ENCODE measurements at regions not wholly inside any gene's neighbourhood (a gene's known extent, or its start where the extent isn't known, plus 50 kb on each side); places are given as distances from the start of the nearest gene placed in this dataset.

- H2AFZ ChIP-seq (replicated peaks; ENCODE audit: low read length, poor library complexity): peak overlapping the region; percentile 35
- ATAC-seq (ENCODE audit: low read depth) (no peak), DNase-seq (peak; percentile 44)
- H3K9ac ChIP-seq (ENCODE audit: low read depth, low read length): no peak overlapping the region
- H3K4ac ChIP-seq (ENCODE audit: low read depth, low read length): peak overlapping the region; percentile 81
- H3K9me3 ChIP-seq (ENCODE audit: control insufficient read depth, insufficient read depth, low read length): peaks cover 3% of the 10 kb centered on the region; the same call in 1 of the 2 replicates
- CTCF ChIA-PET: no interaction called here
- H4K5ac ChIP-seq (ENCODE audit: low read depth, low read length): peak overlapping the region; percentile 79; the same call in 1 of the 2 replicates
- H2BK20ac ChIP-seq (ENCODE audit: low read depth, low read length): peak overlapping the region; percentile 98
- H2BK120ac ChIP-seq (ENCODE audit: low read depth, low read length): peak overlapping the region; percentile 81
- no peak overlapping the region for H3K56ac ChIP-seq (ENCODE audit: extremely low read depth, insufficient read depth, low read length)
- no peak overlapping the region for H3K4me3 ChIP-seq (ENCODE audit: insufficient read depth, low read depth, low read length)
- H2BK5ac ChIP-seq (ENCODE audit: low read depth, low read length, poor library complexity, severe bottlenecking): peak overlapping the region; percentile 95
- peak overlapping the region; percentile 77 for H3K27ac ChIP-seq (ENCODE audit: insufficient read depth, low read length)
- POLR2A ChIA-PET (ENCODE audit: unreplicated experiment): interaction anchor here (0.5 to 0.9 kb wide), 2 partner anchors 51 to 66 kb away, joined by 3 to 7 read pairs; no protein-coding TSS in a partner anchor
- BruUV-seq (replicated peaks): no TSS peak
- H3K4me1 ChIP-seq (ENCODE audit: control insufficient read depth, insufficient read depth, low read length): peaks cover 19% of the 10 kb centered on the region
- no peaks in the 10 kb centered on the region; a peak in 1 of 4 replicates for H3K79me1 ChIP-seq (ENCODE audit: low read depth in 1 of 2, low read length in 2 of 2)
- in situ Hi-C loops (cut with MboI; ENCODE audit: low sequenced_read_pairs): no loop called here
- H3K36me3 ChIP-seq (ENCODE audit: control insufficient read depth, insufficient read depth, low read length): no peaks in the 10 kb centered on the region
- H3K4me2 ChIP-seq (ENCODE audit: low read depth, low read length): no peak overlapping the region
- TF ChIP-seq BHLHE40 (IDR thresholded peaks at IDR 0.05; ENCODE audit: low read depth, low read length) (no peak), POLR2A (IDR thresholded peaks at IDR 0.05; ENCODE audit: low read depth, low read length) (no peak), RFX5 (IDR thresholded peaks at IDR 0.05; ENCODE audit: low read depth, low read length) (no peak), RAD21 (IDR thresholded peaks at IDR 0.05; ENCODE audit: low read length) (no peak), CHD1 (IDR thresholded peaks at IDR 0.05; ENCODE audit: low read depth, low read length) (no peak), CTCF (conservative IDR thresholded peaks at IDR 0.05; ENCODE audit: low read depth, low read length) (no peak), MXI1 (IDR thresholded peaks at IDR 0.05; ENCODE audit: borderline replicate concordance, low read depth, low read length) (no peak), ELK1 (IDR thresholded peaks at IDR 0.05; ENCODE audit: borderline replicate concordance, low read depth, low read length) (no peak), FOS (IDR thresholded peaks at IDR 0.05; ENCODE audit: low read depth, low read length) (no peak), MAFK (IDR thresholded peaks at IDR 0.05; ENCODE audit: low read depth, low read length) (no peak), NFE2L2 (IDR thresholded peaks at IDR 0.05; ENCODE audit: low read depth, low read length) (no peak)
- H2AK9ac ChIP-seq (replicated peaks; ENCODE audit: low read depth, low read length, poor library complexity): peak overlapping the region; percentile 66
- peak overlapping the region; percentile 41 for H3K14ac ChIP-seq (replicated peaks; ENCODE audit: low read depth, low read length)
- H4K8ac ChIP-seq (ENCODE audit: low read depth in 2 of 2, low read length in 2 of 2): peak overlapping the region; percentile 88 to 96
- H2BK15ac ChIP-seq (ENCODE audit: low read depth, low read length): peak overlapping the region; percentile 94
- peak overlapping the region; percentile 97 for H2AK5ac ChIP-seq (ENCODE audit: low read depth, low read length)
- H3K23ac ChIP-seq (ENCODE audit: low read depth, low read length): peak overlapping the region; percentile 14; the same call in 1 of the 2 replicates
- H3K18ac ChIP-seq (ENCODE audit: low read depth, low read length): peak overlapping the region; percentile 87; the same call in 1 of the 2 replicates
- no peaks in the 10 kb centered on the region for H3K27me3 ChIP-seq (ENCODE audit: control insufficient read depth, insufficient read depth, low read length)
- H4K91ac ChIP-seq (ENCODE audit: insufficient read depth, low read depth, low read length): peak overlapping the region; percentile 91
- dilution Hi-C loops (cut with HindIII; ENCODE audit: low sequenced_read_pairs, unreplicated experiment): no loop called here
- intact Hi-C loops (cut with micrococcal nuclease): loop anchor here (5.0 to 10.0 kb wide), 3 partner anchors 98 to 420 kb away; partner anchors contain the start of gene SLC8A1
- no peaks in the 10 kb centered on the region for H4K20me1 ChIP-seq (ENCODE audit: insufficient read depth, low read length)
- H3K9me1 ChIP-seq (ENCODE audit: insufficient read depth, low read length): peaks cover 3% of the 10 kb centered on the region; the same call in 1 of the 2 replicates
Measured at GRCh38 chr2:40034801-40035200, 255.7 kb upstream of the THUMPD2 start.
